SU-DHL-6 (cell line): ENCODE measurements at regions not wholly inside any gene's neighbourhood (a gene's known extent, or its start where the extent isn't known, plus 50 kb on each side); places are given as distances from the start of the nearest gene placed in this dataset.

Experiments
- EZH2phosphoT487 ChIP-seq: fragments of 200-600 bp; sonication (generic), shearing (Covaris generic); conservative IDR thresholded peaks from 2 replicates; pipeline ENCODE4 v1.6.1; 2018; ENCODE audit warnings: mild to moderate bottlenecking, antibody characterized with exemption, low read length, moderate library complexity, mixed read lengths
- TF ChIP-seq, protein P1 (sequence below): fragments of 200-600 bp; sonication (generic); IDR thresholded peaks from one replicate; pipeline ENCODE4 v1.5.1; 2017; ENCODE audit warnings: antibody characterized with exemption, mild to moderate bottlenecking, low read length, moderate library complexity; ENCODE audit not compliant: insufficient read depth, poor library complexity, severe bottlenecking

DNA sequence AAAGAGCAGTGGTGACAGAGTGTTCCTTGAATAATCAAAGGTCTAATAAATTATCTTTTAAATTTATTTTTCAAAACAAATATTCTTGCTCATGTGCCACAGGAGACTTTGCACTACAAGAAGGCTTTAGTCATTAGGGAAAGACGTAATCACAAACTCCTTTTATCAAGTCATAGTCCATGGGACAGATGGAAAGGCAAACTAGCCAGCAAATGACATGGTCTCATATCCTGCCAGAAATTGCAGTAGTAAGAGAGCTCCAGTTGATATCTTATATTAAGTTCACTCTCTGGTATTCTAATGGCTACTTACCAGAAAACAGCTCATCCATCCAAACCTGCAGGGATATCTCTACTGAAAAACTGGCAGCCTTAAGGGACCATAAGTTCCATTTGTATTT is 225.0 kb upstream of the TP63 start:
- TF ChIP-seq, protein P1, sequence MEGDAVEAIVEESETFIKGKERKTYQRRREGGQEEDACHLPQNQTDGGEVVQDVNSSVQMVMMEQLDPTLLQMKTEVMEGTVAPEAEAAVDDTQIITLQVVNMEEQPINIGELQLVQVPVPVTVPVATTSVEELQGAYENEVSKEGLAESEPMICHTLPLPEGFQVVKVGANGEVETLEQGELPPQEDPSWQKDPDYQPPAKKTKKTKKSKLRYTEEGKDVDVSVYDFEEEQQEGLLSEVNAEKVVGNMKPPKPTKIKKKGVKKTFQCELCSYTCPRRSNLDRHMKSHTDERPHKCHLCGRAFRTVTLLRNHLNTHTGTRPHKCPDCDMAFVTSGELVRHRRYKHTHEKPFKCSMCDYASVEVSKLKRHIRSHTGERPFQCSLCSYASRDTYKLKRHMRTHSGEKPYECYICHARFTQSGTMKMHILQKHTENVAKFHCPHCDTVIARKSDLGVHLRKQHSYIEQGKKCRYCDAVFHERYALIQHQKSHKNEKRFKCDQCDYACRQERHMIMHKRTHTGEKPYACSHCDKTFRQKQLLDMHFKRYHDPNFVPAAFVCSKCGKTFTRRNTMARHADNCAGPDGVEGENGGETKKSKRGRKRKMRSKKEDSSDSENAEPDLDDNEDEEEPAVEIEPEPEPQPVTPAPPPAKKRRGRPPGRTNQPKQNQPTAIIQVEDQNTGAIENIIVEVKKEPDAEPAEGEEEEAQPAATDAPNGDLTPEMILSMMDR: no peak
- no peak for TF ChIP-seq EZH2phosphoT487
